ENCODE measurements at regions not wholly inside any gene's neighbourhood (a gene's known extent, or its start where the extent isn't known, plus 50 kb on each side); places are given as distances from the start of the nearest gene placed in this dataset.
A peak's percentile ranks its signal among the peaks of the same experiment; 100 is the strongest.

DNA sequence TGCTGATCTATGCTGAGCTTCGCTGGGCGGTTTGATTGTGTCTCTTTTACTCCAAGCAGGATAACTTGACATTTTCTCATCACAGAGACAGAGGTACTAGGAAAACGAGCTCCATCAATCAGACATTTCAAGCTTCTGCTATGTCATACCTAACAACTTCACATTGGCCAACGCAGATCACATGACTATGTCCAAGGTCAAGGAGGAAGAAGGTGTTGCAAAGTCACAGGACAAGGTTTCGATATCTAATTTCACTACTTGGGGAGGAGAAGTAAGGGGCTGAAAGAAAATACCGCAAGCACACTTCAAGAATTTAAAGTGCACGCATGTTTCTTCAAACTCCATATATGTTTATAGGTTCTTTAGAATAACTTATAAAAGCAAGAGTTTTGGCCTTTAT, 425.8 kb downstream of the CHL1 start:
- ChIA-PET CTCF (no interaction called here), POLR2A (no interaction called here)
- Mint-ChIP-seq H3K4me3 (no peak overlapping the region), H3K4me1 (no peaks in the 10 kb centered on the region), H3K27ac (no peak overlapping the region), H3K9me3 (peaks cover 67% of the 10 kb centered on the region), H3K36me3 (peaks cover 44% of the 10 kb centered on the region), H3K27me3 (ENCODE audit: low read depth) (no peaks in the 10 kb centered on the region; the same call in 1 of the 2 replicates)
- no peak for DNase-seq (ENCODE audit: low spot score)
- TF ChIP-seq TEAD4 (CRISPR knock-in tag; IDR thresholded peaks at IDR 0.05) (no peak), ZNF317 (CRISPR knock-in tag; IDR thresholded peaks at IDR 0.05; ENCODE audit: borderline replicate concordance, low read depth) (no peak), SMAD4 (CRISPR knock-in tag; IDR thresholded peaks at IDR 0.05) (no peak), ZNF219 (CRISPR knock-in tag; IDR thresholded peaks at IDR 0.05; ENCODE audit: borderline replicate concordance) (no peak)
- no peak for ATAC-seq

DNA sequence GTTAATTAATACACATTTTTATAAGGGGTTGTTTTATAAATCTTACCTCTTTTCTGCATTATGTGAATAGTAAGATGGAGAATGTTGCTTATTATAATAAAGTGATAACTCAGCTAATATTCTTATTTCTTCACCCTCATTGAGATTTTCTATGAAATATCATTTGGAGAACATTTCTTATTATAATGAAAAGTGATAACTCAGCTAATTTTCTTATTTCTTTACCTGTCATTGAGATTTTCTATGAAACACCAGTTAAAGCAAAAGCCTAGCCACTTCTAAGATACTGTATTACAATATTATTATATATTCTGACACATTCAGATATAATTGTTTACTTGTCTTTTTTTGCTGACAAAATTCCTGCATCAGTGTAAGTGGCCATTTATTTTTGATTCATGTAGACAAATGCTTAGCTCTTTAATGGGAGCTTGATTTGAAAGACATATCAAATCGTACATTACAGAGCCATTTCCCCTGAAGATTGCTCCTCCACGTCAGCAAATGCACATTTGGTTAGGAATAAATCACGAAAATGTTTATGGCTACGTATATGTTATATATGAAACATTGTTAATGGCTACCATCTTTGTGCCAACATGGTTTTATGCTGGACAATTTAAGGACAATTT, 427.5 kb downstream of the CHL1 start:
- ATAC-seq, result no peak
- ChIA-PET POLR2A (no interaction called here), CTCF (no interaction called here)
- TF ChIP-seq ZNF671 (CRISPR knock-in tag; IDR thresholded peaks at IDR 0.05), result no peak
- TF ChIP-seq, protein P1, sequence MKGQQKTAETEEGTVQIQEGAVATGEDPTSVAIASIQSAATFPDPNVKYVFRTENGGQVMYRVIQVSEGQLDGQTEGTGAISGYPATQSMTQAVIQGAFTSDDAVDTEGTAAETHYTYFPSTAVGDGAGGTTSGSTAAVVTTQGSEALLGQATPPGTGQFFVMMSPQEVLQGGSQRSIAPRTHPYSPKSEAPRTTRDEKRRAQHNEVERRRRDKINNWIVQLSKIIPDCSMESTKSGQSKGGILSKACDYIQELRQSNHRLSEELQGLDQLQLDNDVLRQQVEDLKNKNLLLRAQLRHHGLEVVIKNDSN (CRISPR knock-in tag; IDR thresholded peaks at IDR 0.05), result no peak
- TF ChIP-seq SOX15 (CRISPR knock-in tag; IDR thresholded peaks at IDR 0.05), result no peak
- no peak for TF ChIP-seq CREB1 (CRISPR knock-in tag; IDR thresholded peaks at IDR 0.05)
- no peak for TF ChIP-seq JAZF1 (CRISPR knock-in tag; IDR thresholded peaks at IDR 0.05)
- TF ChIP-seq, protein P2, sequence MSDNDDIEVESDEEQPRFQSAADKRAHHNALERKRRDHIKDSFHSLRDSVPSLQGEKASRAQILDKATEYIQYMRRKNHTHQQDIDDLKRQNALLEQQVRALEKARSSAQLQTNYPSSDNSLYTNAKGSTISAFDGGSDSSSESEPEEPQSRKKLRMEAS (CRISPR knock-in tag; IDR thresholded peaks at IDR 0.05), result no peak
- no peak for TF ChIP-seq MYBL2 (CRISPR knock-in tag; IDR thresholded peaks at IDR 0.05)
- TF ChIP-seq, protein P3, sequence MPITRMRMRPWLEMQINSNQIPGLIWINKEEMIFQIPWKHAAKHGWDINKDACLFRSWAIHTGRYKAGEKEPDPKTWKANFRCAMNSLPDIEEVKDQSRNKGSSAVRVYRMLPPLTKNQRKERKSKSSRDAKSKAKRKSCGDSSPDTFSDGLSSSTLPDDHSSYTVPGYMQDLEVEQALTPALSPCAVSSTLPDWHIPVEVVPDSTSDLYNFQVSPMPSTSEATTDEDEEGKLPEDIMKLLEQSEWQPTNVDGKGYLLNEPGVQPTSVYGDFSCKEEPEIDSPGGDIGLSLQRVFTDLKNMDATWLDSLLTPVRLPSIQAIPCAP (CRISPR knock-in tag; IDR thresholded peaks at IDR 0.05), result no peak
- no peak for TF ChIP-seq FOXP1 (CRISPR knock-in tag; IDR thresholded peaks at IDR 0.05; ENCODE audit: borderline replicate concordance)
- peaks cover 74% of the 10 kb centered on the region for H3K9me3 Mint-ChIP-seq
- no peaks in the 10 kb centered on the region for H3K4me1 Mint-ChIP-seq
- H3K36me3 Mint-ChIP-seq, result peaks cover 57% of the 10 kb centered on the region
- no peak overlapping the region for H3K27ac Mint-ChIP-seq
- H3K27me3 Mint-ChIP-seq (ENCODE audit: low read depth), result no peaks in the 10 kb centered on the region; the same call in 1 of the 2 replicates
- DNase-seq (ENCODE audit: low spot score), result no peak
- H3K4me3 Mint-ChIP-seq, result no peak overlapping the region

DNA sequence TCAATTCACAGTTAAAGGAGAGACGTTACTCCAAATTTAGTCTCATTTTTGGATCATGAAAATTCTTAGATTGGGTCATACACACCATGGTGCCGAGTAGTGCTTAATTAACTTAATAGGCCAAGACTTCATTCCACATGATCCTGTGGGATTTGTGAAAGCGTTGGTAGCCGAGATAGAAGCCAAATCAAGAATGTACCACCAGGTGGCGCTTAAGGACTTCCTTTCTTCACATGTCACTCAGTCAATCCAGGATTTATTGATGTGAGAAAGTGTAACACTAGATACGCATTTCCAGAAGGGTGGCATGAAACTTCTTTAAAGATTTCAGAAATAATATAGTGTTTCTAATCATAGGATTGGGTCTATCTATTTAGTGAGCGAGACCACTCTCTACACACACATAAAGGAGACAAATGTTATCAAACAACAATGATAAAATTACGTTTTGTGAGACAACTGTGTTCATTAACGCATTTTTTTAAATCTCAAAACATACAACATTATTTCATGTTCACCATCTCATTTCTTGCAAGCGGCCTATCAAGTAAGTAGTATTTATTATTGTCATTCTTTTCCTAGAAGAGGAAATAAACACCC, 436.1 kb downstream of the CHL1 start:
- ChIA-PET POLR2A (no interaction called here), CTCF (no interaction called here)
- peaks cover 64% of the 10 kb centered on the region for H3K36me3 Mint-ChIP-seq
- H3K4me3 Mint-ChIP-seq, result no peak overlapping the region
- no peak for TF ChIP-seq NR3C1 (CRISPR knock-in tag; conservative IDR thresholded peaks at IDR 0.05; ENCODE audit: low read depth)
- TF ChIP-seq, protein P4, sequence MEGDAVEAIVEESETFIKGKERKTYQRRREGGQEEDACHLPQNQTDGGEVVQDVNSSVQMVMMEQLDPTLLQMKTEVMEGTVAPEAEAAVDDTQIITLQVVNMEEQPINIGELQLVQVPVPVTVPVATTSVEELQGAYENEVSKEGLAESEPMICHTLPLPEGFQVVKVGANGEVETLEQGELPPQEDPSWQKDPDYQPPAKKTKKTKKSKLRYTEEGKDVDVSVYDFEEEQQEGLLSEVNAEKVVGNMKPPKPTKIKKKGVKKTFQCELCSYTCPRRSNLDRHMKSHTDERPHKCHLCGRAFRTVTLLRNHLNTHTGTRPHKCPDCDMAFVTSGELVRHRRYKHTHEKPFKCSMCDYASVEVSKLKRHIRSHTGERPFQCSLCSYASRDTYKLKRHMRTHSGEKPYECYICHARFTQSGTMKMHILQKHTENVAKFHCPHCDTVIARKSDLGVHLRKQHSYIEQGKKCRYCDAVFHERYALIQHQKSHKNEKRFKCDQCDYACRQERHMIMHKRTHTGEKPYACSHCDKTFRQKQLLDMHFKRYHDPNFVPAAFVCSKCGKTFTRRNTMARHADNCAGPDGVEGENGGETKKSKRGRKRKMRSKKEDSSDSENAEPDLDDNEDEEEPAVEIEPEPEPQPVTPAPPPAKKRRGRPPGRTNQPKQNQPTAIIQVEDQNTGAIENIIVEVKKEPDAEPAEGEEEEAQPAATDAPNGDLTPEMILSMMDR (IDR thresholded peaks at IDR 0.05), result peak; percentile 20; the same call in 1 of the 2 replicates
- TF ChIP-seq ZNF121 (CRISPR knock-in tag; IDR thresholded peaks at IDR 0.05), result no peak
- TF ChIP-seq, protein P5, sequence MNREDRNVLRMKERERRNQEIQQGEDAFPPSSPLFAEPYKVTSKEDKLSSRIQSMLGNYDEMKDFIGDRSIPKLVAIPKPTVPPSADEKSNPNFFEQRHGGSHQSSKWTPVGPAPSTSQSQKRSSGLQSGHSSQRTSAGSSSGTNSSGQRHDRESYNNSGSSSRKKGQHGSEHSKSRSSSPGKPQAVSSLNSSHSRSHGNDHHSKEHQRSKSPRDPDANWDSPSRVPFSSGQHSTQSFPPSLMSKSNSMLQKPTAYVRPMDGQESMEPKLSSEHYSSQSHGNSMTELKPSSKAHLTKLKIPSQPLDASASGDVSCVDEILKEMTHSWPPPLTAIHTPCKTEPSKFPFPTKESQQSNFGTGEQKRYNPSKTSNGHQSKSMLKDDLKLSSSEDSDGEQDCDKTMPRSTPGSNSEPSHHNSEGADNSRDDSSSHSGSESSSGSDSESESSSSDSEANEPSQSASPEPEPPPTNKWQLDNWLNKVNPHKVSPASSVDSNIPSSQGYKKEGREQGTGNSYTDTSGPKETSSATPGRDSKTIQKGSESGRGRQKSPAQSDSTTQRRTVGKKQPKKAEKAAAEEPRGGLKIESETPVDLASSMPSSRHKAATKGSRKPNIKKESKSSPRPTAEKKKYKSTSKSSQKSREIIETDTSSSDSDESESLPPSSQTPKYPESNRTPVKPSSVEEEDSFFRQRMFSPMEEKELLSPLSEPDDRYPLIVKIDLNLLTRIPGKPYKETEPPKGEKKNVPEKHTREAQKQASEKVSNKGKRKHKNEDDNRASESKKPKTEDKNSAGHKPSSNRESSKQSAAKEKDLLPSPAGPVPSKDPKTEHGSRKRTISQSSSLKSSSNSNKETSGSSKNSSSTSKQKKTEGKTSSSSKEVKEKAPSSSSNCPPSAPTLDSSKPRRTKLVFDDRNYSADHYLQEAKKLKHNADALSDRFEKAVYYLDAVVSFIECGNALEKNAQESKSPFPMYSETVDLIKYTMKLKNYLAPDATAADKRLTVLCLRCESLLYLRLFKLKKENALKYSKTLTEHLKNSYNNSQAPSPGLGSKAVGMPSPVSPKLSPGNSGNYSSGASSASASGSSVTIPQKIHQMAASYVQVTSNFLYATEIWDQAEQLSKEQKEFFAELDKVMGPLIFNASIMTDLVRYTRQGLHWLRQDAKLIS (CRISPR knock-in tag; IDR thresholded peaks at IDR 0.05; ENCODE audit: borderline replicate concordance), result no peak
- no peak for TF ChIP-seq ZNF138 (CRISPR knock-in tag; conservative IDR thresholded peaks at IDR 0.05)
- no peak for TF ChIP-seq ELF4 (CRISPR knock-in tag; IDR thresholded peaks at IDR 0.05; ENCODE audit: low read depth)
- no peak for TF ChIP-seq GABPB1 (CRISPR knock-in tag; IDR thresholded peaks at IDR 0.05)
- no peaks in the 10 kb centered on the region for H3K4me1 Mint-ChIP-seq
- H3K9me3 Mint-ChIP-seq, result peaks cover 82% of the 10 kb centered on the region
- H3K27me3 Mint-ChIP-seq (ENCODE audit: low read depth), result no peaks in the 10 kb centered on the region; the same call in 1 of the 2 replicates
- ATAC-seq (no peak), DNase-seq (ENCODE audit: low spot score) (peak; percentile 37)
- H3K27ac Mint-ChIP-seq, result no peak overlapping the region

Data from WTC11 (cell line).